OCI-LY7 (cell line): ENCODE measurements at regions not wholly inside any gene's neighbourhood (a gene's known extent, or its start where the extent isn't known, plus 50 kb on each side); places are given as distances from the start of the nearest gene placed in this dataset.

Source experiments
- EZH2phosphoT487 ChIP-seq: fragments of 200-600 bp; sonication (generic); IDR thresholded peaks from 2 replicates; pipeline ENCODE4 v1.6.1; 2018; ENCODE audit warnings: low read depth, borderline replicate concordance, mild to moderate bottlenecking, mixed run types, antibody characterized with exemption, low read length, moderate library complexity, mixed read lengths
- TF ChIP-seq, protein P1 (sequence below): fragments of 200-600 bp; sonication (generic); conservative IDR thresholded peaks from 2 replicates; pipeline ENCODE4 v1.5.1; 2014; ENCODE audit warnings: mild to moderate bottlenecking, antibody characterized with exemption, low read length, moderate library complexity, mixed read lengths

DNA sequence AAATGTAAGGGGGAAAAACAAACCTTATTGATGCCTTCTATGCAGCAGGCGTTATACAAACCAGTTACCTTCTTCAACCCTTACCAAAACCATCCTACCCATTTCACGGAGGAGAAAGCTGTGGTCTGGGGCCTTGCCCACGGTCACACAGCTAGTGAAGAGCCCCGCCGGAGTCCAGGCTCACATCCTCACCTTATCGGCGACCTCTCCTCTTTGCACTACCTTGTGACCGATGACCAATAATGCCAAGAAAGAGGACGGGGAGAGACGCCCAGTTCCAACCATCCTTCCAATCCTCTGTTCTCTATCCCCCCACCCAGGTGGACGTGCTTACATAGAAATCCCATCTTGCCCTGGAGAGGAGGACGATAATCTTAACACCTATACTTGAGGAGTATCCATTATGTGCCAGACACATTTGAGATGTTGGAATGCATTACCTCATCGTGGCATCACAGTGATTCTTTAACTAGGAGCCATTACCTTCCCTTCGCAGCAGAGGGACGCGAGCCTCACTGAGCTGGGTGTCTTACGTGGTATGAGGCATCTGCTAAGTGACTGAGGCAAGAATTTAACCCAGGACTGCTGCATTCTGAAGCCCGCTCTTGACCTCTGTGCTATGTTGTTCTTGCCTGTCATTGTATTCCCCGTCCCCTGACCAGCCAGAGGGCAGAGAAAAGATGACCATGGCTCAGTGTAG lies 253.7 kb upstream of the B3GAT1 start:
- TF ChIP-seq, protein P1, sequence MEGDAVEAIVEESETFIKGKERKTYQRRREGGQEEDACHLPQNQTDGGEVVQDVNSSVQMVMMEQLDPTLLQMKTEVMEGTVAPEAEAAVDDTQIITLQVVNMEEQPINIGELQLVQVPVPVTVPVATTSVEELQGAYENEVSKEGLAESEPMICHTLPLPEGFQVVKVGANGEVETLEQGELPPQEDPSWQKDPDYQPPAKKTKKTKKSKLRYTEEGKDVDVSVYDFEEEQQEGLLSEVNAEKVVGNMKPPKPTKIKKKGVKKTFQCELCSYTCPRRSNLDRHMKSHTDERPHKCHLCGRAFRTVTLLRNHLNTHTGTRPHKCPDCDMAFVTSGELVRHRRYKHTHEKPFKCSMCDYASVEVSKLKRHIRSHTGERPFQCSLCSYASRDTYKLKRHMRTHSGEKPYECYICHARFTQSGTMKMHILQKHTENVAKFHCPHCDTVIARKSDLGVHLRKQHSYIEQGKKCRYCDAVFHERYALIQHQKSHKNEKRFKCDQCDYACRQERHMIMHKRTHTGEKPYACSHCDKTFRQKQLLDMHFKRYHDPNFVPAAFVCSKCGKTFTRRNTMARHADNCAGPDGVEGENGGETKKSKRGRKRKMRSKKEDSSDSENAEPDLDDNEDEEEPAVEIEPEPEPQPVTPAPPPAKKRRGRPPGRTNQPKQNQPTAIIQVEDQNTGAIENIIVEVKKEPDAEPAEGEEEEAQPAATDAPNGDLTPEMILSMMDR: no peak
- TF ChIP-seq EZH2phosphoT487: no peak
